GM18505 (cell line): ENCODE measurements at regions not wholly inside any gene's neighbourhood (a gene's known extent, or its start where the extent isn't known, plus 50 kb on each side); places are given as distances from the start of the nearest gene placed in this dataset.
"Not testable (repeated sequence)": the region's sequence is repeated elsewhere in the genome, so short reads cannot be mapped to it uniquely, and the experiment has no call there.

ENCODE experiments used
- ATAC-seq: cut with Tn5 transposase; IDR thresholded peaks from one replicate; pipeline ENCODE4 v1.9.1; 2021; ENCODE audit not compliant: unreplicated experiment
- POLR2A ChIP-seq: IDR thresholded peaks from 4 replicates; pipeline ENCODE4 v1.6.1; 2011; ENCODE audit warnings: borderline replicate concordance; ENCODE audit not compliant: insufficient read depth, insufficient read length; ENCODE audit errors: extremely low read depth

GRCh38 chr6:11890849-11891248, 112.2 kb upstream of the ADTRP start:
- no peak for ATAC-seq
- TF ChIP-seq POLR2A: no peak

DNA sequence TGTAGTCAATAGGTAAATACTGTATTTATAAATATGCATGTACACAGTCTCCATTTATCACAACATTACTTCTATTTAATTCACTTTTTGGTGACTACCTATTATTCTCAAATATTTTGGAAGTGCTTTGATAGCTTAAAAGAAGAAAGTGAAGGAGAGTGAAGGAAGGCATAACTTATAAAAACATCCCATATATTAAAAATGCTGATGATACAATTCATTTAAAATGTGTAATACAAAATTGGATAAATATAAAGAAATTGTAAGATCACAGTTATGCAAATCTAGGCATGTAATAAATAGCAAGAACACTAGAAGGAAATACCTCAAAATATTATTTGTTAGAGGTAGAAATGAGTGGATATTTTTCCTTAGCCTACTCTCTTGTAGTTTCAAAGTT, 111.6 kb upstream of the ADTRP start:
- ATAC-seq: no peak
- no peak for TF ChIP-seq POLR2A

GRCh38 chr6:11889572-11889971, 111.0 kb upstream of the ADTRP start:
- ATAC-seq: no peak
- no peak for TF ChIP-seq POLR2A

GRCh38 chr6:11888727-11889126, 110.1 kb upstream of the ADTRP start:
- no peak for ATAC-seq
- TF ChIP-seq POLR2A: no peak

DNA sequence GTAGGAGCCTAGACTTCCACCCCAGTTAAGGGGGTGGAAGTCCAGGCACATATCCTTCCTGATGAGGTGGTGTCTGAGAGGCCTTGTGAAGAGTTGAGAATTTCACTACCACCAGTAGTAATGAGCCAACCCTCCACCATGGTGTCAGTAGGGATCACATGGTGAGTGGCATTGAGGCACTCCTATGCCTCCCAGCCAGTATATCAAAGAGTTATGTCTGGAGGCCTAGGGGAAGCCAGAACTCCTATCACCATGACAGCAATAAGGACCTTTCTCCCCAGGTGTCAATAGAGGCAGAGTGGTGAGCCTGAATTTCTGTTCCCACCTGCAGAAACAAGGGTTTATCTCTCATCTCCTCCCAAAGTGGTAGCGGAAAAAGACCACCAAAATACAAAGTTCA, 106.6 kb upstream of the ADTRP start:
- ATAC-seq: no peak
- no peak for TF ChIP-seq POLR2A

GRCh38 chr6:11883471-11883870, 104.9 kb upstream of the ADTRP start:
- ATAC-seq: not testable (repeated sequence)

GRCh38 chr6:11880156-11880555, 101.6 kb upstream of the ADTRP start:
- not testable (repeated sequence) for ATAC-seq

DNA sequence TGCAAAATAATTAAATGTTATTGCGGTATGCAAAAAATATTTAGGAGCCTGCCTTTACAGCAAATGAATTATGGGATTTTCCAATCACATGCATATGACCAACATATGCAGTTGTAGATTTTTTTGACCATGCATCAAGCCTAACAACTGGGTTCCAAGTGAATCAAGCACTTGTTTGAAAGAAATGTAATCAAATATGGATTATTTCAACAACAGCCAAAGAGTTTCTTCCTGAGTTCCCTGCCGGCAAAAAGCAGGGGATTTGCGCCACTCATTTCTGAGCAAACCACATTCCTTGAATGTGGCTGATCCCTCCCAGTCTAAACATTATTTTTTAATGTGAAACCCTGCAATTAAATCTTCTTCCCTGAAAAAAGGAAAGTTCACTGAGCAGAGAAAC, 100.1 kb upstream of the ADTRP start:
- TF ChIP-seq POLR2A: no peak
- ATAC-seq: no peak

DNA sequence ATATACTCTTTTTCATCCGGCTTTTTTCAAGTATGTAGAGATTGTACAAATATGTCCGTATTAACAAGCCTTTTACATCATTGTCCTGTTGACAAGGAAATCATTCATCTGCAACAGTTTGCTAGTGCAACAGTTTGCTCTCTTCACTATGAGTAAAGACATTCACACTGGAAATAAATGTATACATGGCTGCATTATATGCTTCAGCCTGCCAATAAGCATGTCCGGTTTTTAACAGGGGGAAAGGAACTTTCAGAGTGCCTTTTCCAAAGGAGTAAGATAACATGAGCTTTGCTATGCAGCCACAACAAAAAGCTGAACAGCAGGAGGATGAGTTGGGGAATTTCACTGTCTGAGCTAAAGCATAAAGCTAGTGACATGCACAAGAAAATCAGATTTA, 99.4 kb upstream of the ADTRP start:
- TF ChIP-seq POLR2A: no peak
- ATAC-seq: no peak

DNA sequence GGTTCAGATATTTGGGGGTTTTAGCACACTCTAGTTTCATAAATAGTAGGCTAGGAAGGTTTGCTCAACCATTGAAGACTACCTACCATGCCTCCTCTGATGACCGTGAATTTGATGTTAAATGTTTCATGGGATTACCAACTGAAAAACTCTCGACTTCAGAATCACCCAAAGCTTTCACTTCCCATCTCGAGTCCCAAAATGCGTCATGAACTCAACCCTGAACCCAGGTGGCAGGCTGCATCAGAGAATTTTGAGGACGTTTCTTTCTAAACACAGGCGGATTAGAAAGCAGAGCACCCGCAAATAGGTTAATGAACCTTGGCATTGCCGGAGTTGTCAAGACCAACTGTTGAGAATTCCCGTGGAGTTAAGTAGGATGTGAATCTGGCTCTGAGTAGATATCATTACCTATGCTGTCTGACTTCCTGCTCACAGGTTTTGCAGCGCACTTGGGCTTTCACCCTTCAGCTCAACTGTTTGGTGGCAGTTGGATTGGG, 98.4 kb upstream of the ADTRP start:
- peak; percentile 9 for TF ChIP-seq POLR2A
- peak; percentile 76 for ATAC-seq

GRCh38 chr6:11875325-11876109, 96.9 kb upstream of the ADTRP start:
- TF ChIP-seq POLR2A: no peak
- ATAC-seq: no peak

DNA sequence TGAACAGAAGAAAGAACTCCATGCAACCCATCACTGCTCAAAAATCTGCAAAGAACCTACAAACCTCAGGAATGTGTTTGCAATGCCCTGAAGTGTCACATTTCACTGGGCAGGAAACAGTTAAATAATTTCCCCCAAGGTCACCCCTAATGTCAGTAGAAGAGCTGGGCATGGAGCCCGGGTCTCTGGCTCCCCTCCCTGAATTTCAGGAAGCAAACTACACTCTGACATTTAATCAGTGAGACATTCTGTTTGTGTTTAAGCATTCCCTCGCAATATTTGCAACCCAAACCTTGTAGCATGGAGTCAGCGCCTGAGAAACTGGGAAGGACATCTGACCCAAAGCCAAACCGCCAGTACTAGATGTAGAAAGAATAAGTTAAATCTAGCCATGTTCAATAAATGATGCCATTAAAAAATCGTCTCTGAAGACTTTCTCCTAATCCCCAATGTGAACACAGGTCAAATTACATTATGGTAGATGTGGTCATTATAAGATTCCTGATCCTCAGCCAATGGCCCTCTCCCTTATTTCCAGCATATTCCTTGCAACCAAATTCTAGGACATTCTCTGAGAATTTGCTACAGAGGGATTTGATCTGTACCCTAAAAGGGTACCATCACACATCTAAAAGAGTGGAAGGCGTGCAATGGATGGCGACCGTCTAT, 91.2 kb upstream of the ADTRP start:
- no peak for ATAC-seq
- no peak for TF ChIP-seq POLR2A

- no peak for ATAC-seq
- no peak for TF ChIP-seq POLR2A
Observed at GRCh38 chr6:11868392-11868791, 89.8 kb upstream of the ADTRP start.

DNA sequence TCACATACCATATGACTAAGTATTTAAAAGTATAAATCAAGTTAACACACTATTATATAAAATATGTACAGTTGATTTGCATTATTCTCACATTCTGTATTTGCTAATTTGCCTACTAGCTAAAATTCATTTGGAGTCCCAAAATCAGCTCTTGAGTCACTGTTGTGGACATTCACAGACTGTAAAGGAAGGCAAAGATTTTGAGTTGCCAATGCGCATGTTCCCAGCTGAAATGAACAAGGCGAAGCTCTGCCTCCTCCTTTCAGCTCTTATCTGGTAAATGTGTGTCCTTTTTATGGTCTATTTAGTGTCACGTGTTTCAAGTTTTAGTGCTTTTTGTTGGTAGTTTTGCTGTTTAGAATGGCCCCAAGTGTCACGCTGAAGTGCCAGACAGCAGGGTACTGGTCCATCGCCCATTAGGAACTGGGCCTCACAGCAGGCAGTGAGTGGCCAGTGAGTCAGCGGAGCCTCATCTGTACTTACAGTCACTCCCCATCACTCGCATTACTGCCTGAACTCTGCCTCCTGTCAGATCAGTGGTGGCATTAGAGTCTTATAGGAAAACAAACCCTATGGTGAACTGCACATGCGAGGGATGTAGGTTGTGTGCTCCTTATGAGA, 87.2 kb upstream of the ADTRP start:
- TF ChIP-seq POLR2A: no peak
- ATAC-seq: no peak
